Type B pancreatic cell (in vitro differentiated cells): ENCODE measurements at regions not wholly inside any gene's neighbourhood (a gene's known extent, or its start where the extent isn't known, plus 50 kb on each side); places are given as distances from the start of the nearest gene placed in this dataset.

Experiments
- DNase-seq: peaks from one replicate; pipeline ENCODE4 v3.0.0; 2021; ENCODE audit warnings: mixed read lengths; ENCODE audit not compliant: unreplicated experiment; ENCODE audit errors: extremely low spot score
- H3K27ac Mint-ChIP-seq: 2 replicates; pipeline ENCODE4 v1.8.0; 2021; ENCODE audit warnings: mild to moderate bottlenecking, mixed read lengths
- H3K27me3 Mint-ChIP-seq: 2 replicates; pipeline ENCODE4 v1.8.0; 2021; ENCODE audit warnings: mixed read lengths
- H3K36me3 Mint-ChIP-seq: 2 replicates; pipeline ENCODE4 v1.8.0; 2021; ENCODE audit warnings: mixed read lengths
- H3K4me1 Mint-ChIP-seq: one replicate; pipeline ENCODE4 v1.8.0; 2021; ENCODE audit warnings: mixed read lengths; ENCODE audit not compliant: unreplicated experiment
- H3K4me3 Mint-ChIP-seq: 2 replicates; pipeline ENCODE4 v1.8.0; 2021; ENCODE audit warnings: mild to moderate bottlenecking, mixed read lengths
- H3K9me3 Mint-ChIP-seq: 2 replicates; pipeline ENCODE4 v1.8.0; 2021; ENCODE audit warnings: mixed read lengths
- CTCF ChIP-seq: fragments of 200-600 bp; sonication (generic); conservative IDR thresholded peaks from 2 replicates; pipeline ENCODE4 v1.5.0; 2021; ENCODE audit warnings: antibody characterized with exemption, mild to moderate bottlenecking

- Mint-ChIP-seq H3K27me3 (peaks cover 4% of the 10 kb centered on the region), H3K4me3 (no peak overlapping the region), H3K4me1 (peaks cover 20% of the 10 kb centered on the region), H3K36me3 (no peaks in the 10 kb centered on the region), H3K27ac (no peak overlapping the region), H3K9me3 (peaks cover 3% of the 10 kb centered on the region)
- no peak for DNase-seq
- TF ChIP-seq CTCF: no peak
Measured at GRCh38 chr2:204360218-204361007, 184.9 kb upstream of the PARD3B start.

- Mint-ChIP-seq H3K9me3 (peaks cover 3% of the 10 kb centered on the region), H3K27ac (no peak overlapping the region), H3K4me1 (peaks cover 13% of the 10 kb centered on the region), H3K36me3 (no peaks in the 10 kb centered on the region), H3K4me3 (no peak overlapping the region), H3K27me3 (peaks cover 4% of the 10 kb centered on the region)
- no peak for TF ChIP-seq CTCF
- no peak for DNase-seq
Measured at GRCh38 chr2:204361738-204362137, 183.5 kb upstream of the PARD3B start.

GRCh38 chr2:204362581-204362980 lies 182.7 kb upstream of the PARD3B start:
- peaks cover 3% of the 10 kb centered on the region for H3K9me3 Mint-ChIP-seq
- no peak for TF ChIP-seq CTCF
- peaks cover 4% of the 10 kb centered on the region for H3K27me3 Mint-ChIP-seq
- no peak for DNase-seq
- no peak overlapping the region for H3K4me3 Mint-ChIP-seq
- no peaks in the 10 kb centered on the region for H3K36me3 Mint-ChIP-seq
- H3K4me1 Mint-ChIP-seq: peaks cover 8% of the 10 kb centered on the region
- H3K27ac Mint-ChIP-seq: no peak overlapping the region

DNA sequence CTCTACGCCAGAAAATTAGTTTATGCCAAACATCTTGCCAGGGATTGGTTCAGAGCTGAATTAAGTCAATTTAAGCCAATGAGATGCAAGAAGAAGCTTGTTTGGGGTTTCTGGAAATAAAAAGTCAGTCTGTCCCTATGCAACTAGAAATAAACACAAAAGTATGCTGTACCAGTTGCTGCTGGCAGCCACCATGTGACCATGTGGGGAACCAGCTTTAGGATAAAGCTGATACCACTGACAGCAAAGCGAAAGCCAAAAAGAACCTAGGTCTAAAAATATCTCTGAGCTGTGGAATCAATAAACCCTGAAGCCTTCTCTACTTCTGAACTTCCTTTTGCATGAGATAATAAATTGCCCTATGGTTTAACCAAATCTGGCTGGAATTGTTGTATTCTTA lies 181.8 kb upstream of the PARD3B start:
- Mint-ChIP-seq H3K27ac (no peak overlapping the region), H3K36me3 (no peaks in the 10 kb centered on the region), H3K27me3 (peaks cover 4% of the 10 kb centered on the region), H3K4me1 (peaks cover 13% of the 10 kb centered on the region), H3K9me3 (peaks cover 3% of the 10 kb centered on the region), H3K4me3 (no peak overlapping the region)
- no peak for DNase-seq
- no peak for TF ChIP-seq CTCF

GRCh38 chr2:204364860-204365535 lies 180.3 kb upstream of the PARD3B start:
- Mint-ChIP-seq H3K9me3 (peaks cover 3% of the 10 kb centered on the region), H3K27me3 (peaks cover 4% of the 10 kb centered on the region), H3K4me3 (no peak overlapping the region), H3K36me3 (no peaks in the 10 kb centered on the region), H3K27ac (no peak overlapping the region), H3K4me1 (peaks cover 24% of the 10 kb centered on the region)
- no peak for TF ChIP-seq CTCF
- no peak for DNase-seq
